Endothelial cell of umbilical vein (primary cell): ENCODE measurements at regions not wholly inside any gene's neighbourhood (a gene's known extent, or its start where the extent isn't known, plus 50 kb on each side); places are given as distances from the start of the nearest gene placed in this dataset.

Experiments
- CTCF ChIP-seq, 2 donors: IDR thresholded peaks; 1 replicate in 1 of 2; 2 replicates in 1 of 2; pipeline ENCODE4 v1.5.1; 2011; ENCODE audit warnings: low read length in 2 of 2, mild to moderate bottlenecking in 2 of 2, moderate library complexity in 2 of 2, control low read depth in 1 of 2, inconsistent platforms in 1 of 2, low read depth in 1 of 2; ENCODE audit not compliant: insufficient read depth in 1 of 2; ENCODE audit errors: extremely low read depth in 1 of 2
- EZH2 ChIP-seq: IDR thresholded peaks from 2 replicates; pipeline ENCODE4 v1.6.1; 2012; ENCODE audit warnings: borderline replicate concordance, low read depth, mild to moderate bottlenecking, moderate library complexity, low read length, inconsistent platforms; ENCODE audit not compliant: severe bottlenecking
- GATA2 ChIP-seq: IDR thresholded peaks from 2 replicates; pipeline ENCODE4 v1.7.0; 2011; ENCODE audit warnings: low read depth, mild to moderate bottlenecking, moderate library complexity, mixed read lengths, low read length; ENCODE audit not compliant: insufficient read length, insufficient read depth
- JUN ChIP-seq: IDR thresholded peaks from 2 replicates; pipeline ENCODE4 v1.6.1; 2011; ENCODE audit warnings: borderline replicate concordance, low read depth; ENCODE audit not compliant: insufficient read length, insufficient read depth
- MAX ChIP-seq: IDR thresholded peaks from 2 replicates; pipeline ENCODE4 v1.6.1; 2011; ENCODE audit not compliant: insufficient read depth, insufficient read length
- MYC ChIP-seq: IDR thresholded peaks from one replicate; pipeline ENCODE4 v1.6.1; 2011; ENCODE audit warnings: mild to moderate bottlenecking, low read depth, low read length
- POLR2A ChIP-seq: IDR thresholded peaks from 2 replicates; pipeline ENCODE4 v1.6.1; 2012; ENCODE audit warnings: low read depth, mild to moderate bottlenecking, control low read depth, low read length
- POLR2AphosphoS5 ChIP-seq: IDR thresholded peaks from 2 replicates; pipeline ENCODE4 v1.6.1; 2012; ENCODE audit warnings: low read depth, mild to moderate bottlenecking, control low read depth, low read length, moderate library complexity; ENCODE audit not compliant: insufficient read depth

DNA sequence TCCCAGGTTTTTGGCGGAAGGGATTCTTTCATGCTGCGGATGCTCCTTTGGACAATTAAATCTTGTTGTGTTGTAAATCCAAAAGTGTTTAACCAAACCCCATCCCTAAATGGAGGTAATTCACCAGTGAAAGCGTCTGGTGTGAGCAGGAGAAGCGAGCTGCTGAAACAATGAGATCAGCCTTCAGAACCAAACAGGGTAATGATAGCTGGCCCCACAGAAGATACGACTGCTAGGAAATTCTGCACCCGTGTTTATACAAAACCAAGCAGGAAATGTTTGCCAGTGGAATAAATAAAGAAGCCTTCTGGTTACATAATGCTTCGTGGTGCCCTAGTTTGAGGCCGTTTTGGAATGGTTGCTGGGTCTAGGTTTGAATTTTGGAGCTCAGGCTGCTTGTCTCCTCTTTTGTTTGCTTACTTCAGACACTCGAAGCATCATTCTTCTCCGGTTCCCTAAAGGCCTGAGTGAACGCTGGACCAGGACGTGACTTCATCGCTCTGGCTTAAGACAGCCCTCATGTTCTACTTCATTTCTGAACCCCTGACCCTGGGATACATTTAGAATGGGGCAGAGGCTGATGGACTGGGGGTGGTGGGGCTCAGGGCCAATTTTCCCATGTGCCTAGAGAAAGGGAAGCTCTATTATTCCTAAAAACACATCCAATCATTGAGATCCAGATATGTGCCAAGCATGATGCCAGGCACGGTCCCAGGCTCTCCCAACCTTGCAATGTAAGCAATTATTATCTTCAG is 61.6 kb upstream of the JAG1 start:
- no peak for TF ChIP-seq CTCF (IDR thresholded peaks at IDR 0.05; ENCODE audit: extremely low read depth in 1 of 2, insufficient read depth in 1 of 2, low read depth in 1 of 2, low read length in 2 of 2)
- no peak for TF ChIP-seq EZH2
- TF ChIP-seq GATA2 = no peak
- no peak for TF ChIP-seq POLR2A
- TF ChIP-seq POLR2AphosphoS5 = no peak
- no peak for TF ChIP-seq MAX
- no peak for TF ChIP-seq JUN
- no peak for TF ChIP-seq MYC
